ENCODE measurements at regions not wholly inside any gene's neighbourhood (a gene's known extent, or its start where the extent isn't known, plus 50 kb on each side); places are given as distances from the start of the nearest gene placed in this dataset.

DNA sequence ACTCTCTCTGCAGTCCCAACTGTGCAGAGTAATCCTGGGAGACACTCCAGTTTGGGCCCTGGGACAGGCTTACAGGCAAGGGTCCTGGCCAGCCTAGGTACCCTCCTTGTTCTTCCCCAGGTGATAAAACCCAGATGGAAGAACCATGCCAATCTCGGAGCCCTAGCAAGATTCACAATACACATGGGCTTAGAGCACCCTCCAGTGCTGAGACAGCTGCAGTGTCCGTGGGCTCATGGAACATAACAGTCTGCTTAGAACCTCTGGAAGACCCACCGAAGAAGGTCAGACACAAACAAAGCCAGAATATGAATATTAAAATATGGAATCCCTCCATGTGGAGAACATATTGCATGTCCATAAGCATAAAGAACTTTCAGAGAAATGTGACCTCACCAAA lies 568.1 kb downstream of the KCNJ3 start:
- Histone ChIP-seq H3K36me3 (no peaks in the 10 kb centered on the region), H3K27ac (no peak overlapping the region), H3K9me3 (peaks cover 3% of the 10 kb centered on the region), H3K27me3 (no peaks in the 10 kb centered on the region), H3K4me1 (no peaks in the 10 kb centered on the region), H3K4me3 (no peak overlapping the region)
- no peak for DNase-seq (ENCODE audit: extremely low spot score in 2 of 2)
- intact Hi-C loops (cut with DNase I): no loop called here
- TF ChIP-seq POLR2A (IDR thresholded peaks at IDR 0.05) (no peak), POLR2AphosphoS5 (IDR thresholded peaks at IDR 0.05; ENCODE audit: insufficient read depth in 1 of 2, low read depth in 1 of 2) (no peak)
- TF ChIP-seq, protein P1, sequence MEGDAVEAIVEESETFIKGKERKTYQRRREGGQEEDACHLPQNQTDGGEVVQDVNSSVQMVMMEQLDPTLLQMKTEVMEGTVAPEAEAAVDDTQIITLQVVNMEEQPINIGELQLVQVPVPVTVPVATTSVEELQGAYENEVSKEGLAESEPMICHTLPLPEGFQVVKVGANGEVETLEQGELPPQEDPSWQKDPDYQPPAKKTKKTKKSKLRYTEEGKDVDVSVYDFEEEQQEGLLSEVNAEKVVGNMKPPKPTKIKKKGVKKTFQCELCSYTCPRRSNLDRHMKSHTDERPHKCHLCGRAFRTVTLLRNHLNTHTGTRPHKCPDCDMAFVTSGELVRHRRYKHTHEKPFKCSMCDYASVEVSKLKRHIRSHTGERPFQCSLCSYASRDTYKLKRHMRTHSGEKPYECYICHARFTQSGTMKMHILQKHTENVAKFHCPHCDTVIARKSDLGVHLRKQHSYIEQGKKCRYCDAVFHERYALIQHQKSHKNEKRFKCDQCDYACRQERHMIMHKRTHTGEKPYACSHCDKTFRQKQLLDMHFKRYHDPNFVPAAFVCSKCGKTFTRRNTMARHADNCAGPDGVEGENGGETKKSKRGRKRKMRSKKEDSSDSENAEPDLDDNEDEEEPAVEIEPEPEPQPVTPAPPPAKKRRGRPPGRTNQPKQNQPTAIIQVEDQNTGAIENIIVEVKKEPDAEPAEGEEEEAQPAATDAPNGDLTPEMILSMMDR (IDR thresholded peaks at IDR 0.05): no peak

DNA sequence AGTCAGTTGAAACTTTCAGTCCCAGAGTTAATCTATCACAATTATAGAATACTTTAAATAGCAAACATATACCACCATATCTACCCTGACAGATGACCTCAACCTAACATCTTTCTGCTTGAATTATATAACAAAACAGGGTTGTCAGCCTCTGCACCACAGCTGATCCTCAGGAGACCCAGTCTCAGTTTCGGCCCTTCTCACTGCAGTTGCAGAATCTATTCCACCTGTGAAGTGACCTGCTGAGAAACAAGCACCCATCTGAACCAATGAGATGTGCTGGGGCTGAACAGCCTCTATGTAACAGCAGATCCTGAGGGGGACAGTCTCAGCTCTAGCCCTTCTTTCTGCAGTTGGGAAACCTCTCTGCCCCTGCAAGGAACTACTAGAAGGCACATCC lies 567.6 kb downstream of the KCNJ3 start:
- intact Hi-C loops (cut with DNase I): no loop called here
- no peak for DNase-seq (ENCODE audit: extremely low spot score in 2 of 2)
- H3K27ac ChIP-seq: no peak overlapping the region
- H3K4me3 ChIP-seq: no peak overlapping the region
- H3K9me3 ChIP-seq: peaks cover 3% of the 10 kb centered on the region
- H3K36me3 ChIP-seq: no peaks in the 10 kb centered on the region
- H3K4me1 ChIP-seq: no peaks in the 10 kb centered on the region
- no peaks in the 10 kb centered on the region for H3K27me3 ChIP-seq
- TF ChIP-seq, protein P1 (IDR thresholded peaks at IDR 0.05): no peak
- TF ChIP-seq POLR2A (IDR thresholded peaks at IDR 0.05): no peak
- no peak for TF ChIP-seq POLR2AphosphoS5 (IDR thresholded peaks at IDR 0.05; ENCODE audit: insufficient read depth in 1 of 2, low read depth in 1 of 2)

DNA sequence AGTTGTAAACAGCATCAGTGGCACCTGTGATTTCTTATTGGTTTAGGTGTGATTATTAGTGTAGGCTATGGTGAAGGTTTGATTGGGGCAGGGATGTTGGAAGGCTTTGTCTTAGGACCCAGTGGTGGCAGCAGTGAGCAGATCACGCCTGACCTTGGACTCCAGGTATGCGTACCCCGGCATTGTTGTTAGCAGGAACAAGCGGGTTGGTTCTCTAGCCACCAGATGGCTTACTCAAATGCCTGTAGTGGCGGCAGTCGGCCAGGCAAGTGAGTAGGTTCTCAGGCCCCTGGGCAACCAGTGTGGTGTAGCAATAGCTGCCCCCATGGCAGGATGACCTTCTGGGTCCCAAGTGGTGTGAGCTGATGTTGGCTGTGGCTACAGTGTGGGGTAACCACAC lies 558.3 kb downstream of the KCNJ3 start:
- H3K4me3 ChIP-seq: no peak overlapping the region
- H3K36me3 ChIP-seq: no peaks in the 10 kb centered on the region
- TF ChIP-seq, protein P1 (IDR thresholded peaks at IDR 0.05): no peak
- no peak for TF ChIP-seq POLR2AphosphoS5 (IDR thresholded peaks at IDR 0.05; ENCODE audit: insufficient read depth in 1 of 2, low read depth in 1 of 2)
- no peak for TF ChIP-seq POLR2A (IDR thresholded peaks at IDR 0.05)
- H3K4me1 ChIP-seq: no peaks in the 10 kb centered on the region
- H3K27ac ChIP-seq: no peak overlapping the region
- H3K9me3 ChIP-seq: no peaks in the 10 kb centered on the region
- intact Hi-C loops (cut with DNase I): no loop called here
- no peak for DNase-seq (ENCODE audit: extremely low spot score in 2 of 2)
- H3K27me3 ChIP-seq: no peaks in the 10 kb centered on the region

DNA sequence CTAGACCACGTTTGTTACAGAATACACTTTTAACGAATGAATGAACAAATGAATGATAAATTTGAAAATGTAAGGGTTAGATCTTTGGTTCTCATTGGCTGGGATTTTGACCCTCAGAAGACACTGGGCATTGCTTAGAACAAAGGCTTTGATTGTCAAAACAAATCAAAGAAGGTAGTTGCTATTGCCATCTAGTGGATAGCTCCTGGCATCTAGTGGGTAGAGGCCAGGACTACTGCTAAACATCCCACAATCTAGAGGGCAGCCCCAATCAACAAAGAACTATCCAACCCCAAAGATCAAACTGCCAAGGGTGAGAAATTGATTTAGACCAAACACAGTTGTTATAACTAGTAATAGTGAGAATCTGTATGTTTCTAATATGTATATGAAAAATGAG lies 552.3 kb downstream of the KCNJ3 start:
- H3K27ac ChIP-seq: no peak overlapping the region
- intact Hi-C loops (cut with DNase I): no loop called here
- TF ChIP-seq POLR2A (IDR thresholded peaks at IDR 0.05) (no peak), POLR2AphosphoS5 (IDR thresholded peaks at IDR 0.05; ENCODE audit: insufficient read depth in 1 of 2, low read depth in 1 of 2) (no peak)
- TF ChIP-seq, protein P1 (IDR thresholded peaks at IDR 0.05): no peak
- H3K9me3 ChIP-seq: no peaks in the 10 kb centered on the region
- no peaks in the 10 kb centered on the region for H3K27me3 ChIP-seq
- no peak overlapping the region for H3K4me3 ChIP-seq
- H3K36me3 ChIP-seq: no peaks in the 10 kb centered on the region
- H3K4me1 ChIP-seq: no peaks in the 10 kb centered on the region
- DNase-seq (ENCODE audit: extremely low spot score in 2 of 2): no peak

DNA sequence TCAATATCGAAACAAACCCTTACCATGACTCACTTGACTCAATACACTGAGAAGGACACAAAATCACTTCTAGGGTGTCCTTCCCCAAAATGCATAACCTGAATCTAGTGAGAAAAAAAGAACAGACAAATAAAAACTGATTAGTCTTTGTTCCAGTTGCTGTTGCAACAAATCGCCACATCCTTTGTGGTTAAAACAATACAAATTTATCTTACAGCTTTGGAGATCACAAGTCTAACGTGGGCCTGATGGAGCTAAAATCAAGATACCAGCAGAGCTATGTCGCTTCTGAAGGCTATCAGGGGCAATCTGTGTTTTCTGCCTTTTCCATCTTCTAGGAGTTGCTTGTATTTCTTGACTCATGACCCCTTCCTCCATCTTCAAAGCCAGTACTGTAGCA lies 541.7 kb downstream of the KCNJ3 start:
- Histone ChIP-seq H3K4me1 (no peaks in the 10 kb centered on the region), H3K4me3 (no peak overlapping the region), H3K27me3 (no peaks in the 10 kb centered on the region), H3K36me3 (no peaks in the 10 kb centered on the region), H3K9me3 (no peaks in the 10 kb centered on the region), H3K27ac (no peak overlapping the region)
- intact Hi-C loops (cut with DNase I): no loop called here
- DNase-seq (ENCODE audit: extremely low spot score in 2 of 2): no peak
- TF ChIP-seq POLR2AphosphoS5 (IDR thresholded peaks at IDR 0.05; ENCODE audit: insufficient read depth in 1 of 2, low read depth in 1 of 2) (no peak), POLR2A (IDR thresholded peaks at IDR 0.05) (no peak)
- TF ChIP-seq, protein P1 (IDR thresholded peaks at IDR 0.05): no peak
